GM13976 (cell line): ENCODE measurements at regions not wholly inside any gene's neighbourhood (a gene's known extent, or its start where the extent isn't known, plus 50 kb on each side); places are given as distances from the start of the nearest gene placed in this dataset.

Experiments
- DNase-seq: peaks from one replicate; pipeline ENCODE4 v3.0.0; 2012; ENCODE audit warnings: low spot score
- CTCF ChIP-seq: IDR thresholded peaks from 2 replicates; pipeline ENCODE4 v1.5.1; 2012; ENCODE audit warnings: borderline replicate concordance, mild to moderate bottlenecking; ENCODE audit not compliant: insufficient read depth; ENCODE audit errors: extremely low read depth, missing control alignments, control extremely low read depth
- in situ Hi-C: fragments of 300-500 bp; cut with MboI; formaldehyde crosslinking; loops from one replicate; pipeline ENCODE4 v1.12.0; 2022; ENCODE audit warnings: low sequenced_read_pairs, mixed read lengths, inconsistent platforms; ENCODE audit not compliant: unreplicated experiment

DNA sequence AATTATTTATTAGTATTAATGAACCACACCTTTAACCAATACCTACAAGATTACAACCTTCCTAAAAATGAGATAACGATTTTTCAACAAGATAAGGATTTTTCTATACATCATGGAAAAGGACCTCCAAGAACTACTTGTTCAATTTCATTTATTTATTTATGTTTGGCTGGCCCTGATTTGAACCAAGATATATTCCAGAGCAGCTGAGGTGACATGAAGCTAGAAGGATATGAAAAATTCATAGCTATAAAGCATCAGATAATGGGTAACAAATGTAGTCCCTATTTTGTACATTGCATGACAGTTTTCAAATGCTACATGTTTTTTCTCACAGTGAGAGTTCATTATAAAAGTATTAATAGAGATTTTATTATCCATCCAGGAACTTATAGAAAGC lies 798.5 kb upstream of the ARRDC3 start:
- in situ Hi-C loops = no loop called here
- no peak for TF ChIP-seq CTCF
- no peak for DNase-seq

DNA sequence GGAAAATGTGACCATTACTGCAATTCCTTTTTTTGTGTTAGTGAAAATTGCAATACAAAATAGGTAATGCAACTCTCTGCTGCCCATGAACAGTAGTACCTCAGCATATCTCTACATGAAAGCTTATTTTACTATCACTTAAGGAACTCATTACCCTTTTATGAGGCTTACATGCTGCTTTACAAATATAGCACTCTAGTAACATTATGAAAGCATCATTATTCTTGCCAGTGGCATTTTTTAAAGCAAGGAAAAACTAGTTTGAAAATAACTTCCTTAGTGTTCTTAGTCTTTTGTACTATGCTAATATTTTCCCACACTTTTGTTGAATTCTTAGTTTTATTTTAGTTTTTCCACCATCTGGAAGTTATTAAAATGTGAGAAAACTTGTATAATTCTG lies 797.3 kb upstream of the ARRDC3 start:
- TF ChIP-seq CTCF = no peak
- in situ Hi-C loops = no loop called here
- DNase-seq = no peak

DNA sequence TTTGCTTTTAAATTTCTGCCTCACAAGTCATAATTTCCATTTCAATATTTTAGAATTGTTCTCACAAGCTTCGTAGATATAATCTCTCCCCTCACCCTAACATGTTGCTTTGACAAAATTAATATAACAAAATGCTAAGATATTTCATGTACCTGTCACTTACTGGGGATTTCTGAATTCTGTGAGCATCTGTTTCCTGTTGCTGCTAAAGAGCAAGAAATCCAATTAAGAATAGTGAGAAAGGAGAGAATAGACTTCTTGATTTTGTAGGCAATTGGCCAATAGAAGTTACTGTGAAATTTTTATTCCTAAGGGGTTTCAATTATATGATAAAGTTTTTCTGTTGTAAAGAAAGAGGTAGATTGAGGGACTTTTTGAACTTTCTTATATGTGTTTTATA lies 796.5 kb upstream of the ARRDC3 start:
- in situ Hi-C loops = no loop called here

GRCh38 chr5:92177926-92178487 lies 794.9 kb upstream of the ARRDC3 start:
- TF ChIP-seq CTCF = no peak

More for the DNA sequence above, 796.5 kb upstream of the ARRDC3 start:
- no peak for DNase-seq
- no peak for TF ChIP-seq CTCF

DNA sequence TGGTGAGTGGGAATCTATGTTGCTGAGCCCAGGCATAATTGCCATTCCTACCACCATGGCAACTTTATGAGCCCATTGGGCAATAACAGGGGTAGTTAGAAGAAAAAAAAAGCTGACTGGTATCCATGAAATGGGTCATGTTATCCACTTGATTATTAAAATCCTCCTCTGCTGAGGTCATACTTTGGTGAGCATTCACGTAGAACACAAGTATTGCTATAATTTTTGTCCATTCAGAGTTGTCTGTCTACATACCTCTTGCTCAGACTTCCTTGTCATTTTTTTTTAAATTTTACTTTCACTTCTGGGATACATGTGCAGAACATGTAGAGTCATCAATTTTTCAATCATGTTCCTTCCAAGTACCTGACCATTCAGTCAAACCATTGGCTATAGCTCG lies 780.8 kb upstream of the ARRDC3 start:
- in situ Hi-C loops = no loop called here

More at GRCh38 chr5:92177926-92178487, 794.9 kb upstream of the ARRDC3 start:
- in situ Hi-C loops = no loop called here
- DNase-seq = no peak

GRCh38 chr5:92147798-92148197 lies 764.7 kb upstream of the ARRDC3 start:
- no peak for TF ChIP-seq CTCF
- in situ Hi-C loops = no loop called here
- DNase-seq = no peak

More for the DNA sequence above, 780.8 kb upstream of the ARRDC3 start:
- TF ChIP-seq CTCF = no peak
- DNase-seq = no peak
